Fibroblast of lung (primary cell): ENCODE measurements at regions not wholly inside any gene's neighbourhood (a gene's known extent, or its start where the extent isn't known, plus 50 kb on each side); places are given as distances from the start of the nearest gene placed in this dataset.
"Not testable (repeated sequence)": the region's sequence is repeated elsewhere in the genome, so short reads cannot be mapped to it uniquely, and the experiment has no call there.

Experiments
- DNase-seq, 2 donors: peaks; one replicate each; pipeline versions ENCODE4 v3.0.0 to v3.0.0-alpha.2; 2010; ENCODE audit warnings: low read depth in 2 of 2
- H2AFZ ChIP-seq: 2 replicates; pipeline ENCODE4 v1.5.1; 2012; ENCODE audit warnings: low read length, control low read depth, inconsistent platforms
- H3K27ac ChIP-seq: 2 replicates; pipeline ENCODE4 v1.5.1; 2011; ENCODE audit warnings: low read length, control low read depth; ENCODE audit not compliant: insufficient read depth
- H3K27me3 ChIP-seq: 2 replicates; pipeline ENCODE4 v1.5.1; 2011; ENCODE audit warnings: mild to moderate bottlenecking, low read length; ENCODE audit not compliant: control insufficient read depth, insufficient read depth
- H3K36me3 ChIP-seq: 2 replicates; pipeline ENCODE4 v1.5.1; 2011; ENCODE audit warnings: low read length; ENCODE audit not compliant: control insufficient read depth, insufficient read depth
- H3K4me1 ChIP-seq: 2 replicates; pipeline ENCODE4 v1.5.1; 2011; ENCODE audit warnings: low read length; ENCODE audit not compliant: control insufficient read depth, insufficient read depth; ENCODE audit errors: extremely low read depth
- H3K4me2 ChIP-seq: 2 replicates; pipeline ENCODE4 v1.5.1; 2011; ENCODE audit warnings: low read length, control low read depth; ENCODE audit not compliant: insufficient read depth; ENCODE audit errors: extremely low read depth
- H3K4me3 ChIP-seq, 4 experiments: fragments of 200-600 bp in 1 of 4; sonication (generic) in 1 of 4; replicated peaks in 1 of 4; 2 replicates each; pipeline ENCODE4 v1.5.1; 2011 to 2016; ENCODE audit warnings: low read length in 4 of 4, low read depth in 3 of 4, mild to moderate bottlenecking in 3 of 4, control low read depth in 2 of 4, inconsistent platforms in 1 of 4, mixed read lengths in 1 of 4; ENCODE audit not compliant: insufficient read depth in 1 of 4; ENCODE audit errors: control extremely low read depth in 1 of 4
- H3K79me2 ChIP-seq: 2 replicates; pipeline ENCODE4 v1.5.1; 2012; ENCODE audit warnings: mild to moderate bottlenecking, low read length, inconsistent platforms; ENCODE audit not compliant: control insufficient read depth, insufficient read depth
- H3K9ac ChIP-seq: 2 replicates; pipeline ENCODE4 v1.5.1; 2011; ENCODE audit warnings: mild to moderate bottlenecking, low read length, control low read depth; ENCODE audit not compliant: insufficient read depth
- H3K9me3 ChIP-seq: 2 replicates; pipeline ENCODE4 v1.5.1; 2012; ENCODE audit warnings: low read depth, low read length; ENCODE audit not compliant: control insufficient read depth, insufficient read depth
- H4K20me1 ChIP-seq: 2 replicates; pipeline ENCODE4 v1.5.1; 2011; ENCODE audit warnings: low read length; ENCODE audit not compliant: control insufficient read depth, insufficient read depth; ENCODE audit errors: extremely low read depth
- CTCF ChIP-seq, 2 donors: IDR thresholded peaks in 1 of 2; conservative IDR thresholded peaks in 1 of 2; 1 replicate in 1 of 2; 2 replicates in 1 of 2; pipeline ENCODE4 v1.5.1; 2011 to 2012; ENCODE audit warnings: low read length in 2 of 2, control low read depth in 1 of 2, inconsistent platforms in 1 of 2, low read depth in 1 of 2, mild to moderate bottlenecking in 1 of 2
- EZH2 ChIP-seq: IDR thresholded peaks from 2 replicates; pipeline ENCODE4 v1.5.1; 2012; ENCODE audit warnings: low read length, control low read depth, mild to moderate bottlenecking; ENCODE audit errors: missing control alignments

GRCh38 chr9:19875291-19875920 lies 86.6 kb upstream of the SLC24A2 start:
- DNase-seq: peak in 1 of 2 donors; percentile 2
- TF ChIP-seq EZH2: no peak
- TF ChIP-seq CTCF (conservative IDR thresholded peaks at IDR 0.05 in 1 of 2, IDR thresholded peaks at IDR 0.05 in 1 of 2; ENCODE audit: low read depth in 1 of 2, low read length in 2 of 2): no peak
- Histone ChIP-seq H3K4me3 (no peak overlapping the region), H3K9ac (no peak overlapping the region), H4K20me1 (no peaks in the 10 kb centered on the region), H3K27me3 (no peaks in the 10 kb centered on the region), H3K4me2 (no peak overlapping the region), H3K4me1 (no peaks in the 10 kb centered on the region), H2AFZ (no peak overlapping the region), H3K79me2 (no peaks in the 10 kb centered on the region), H3K27ac (no peak overlapping the region), H3K36me3 (no peaks in the 10 kb centered on the region), H3K9me3 (no peaks in the 10 kb centered on the region)

- H2AFZ ChIP-seq, H3K4me2 ChIP-seq: not testable (repeated sequence)
Measured at GRCh38 chr9:19873188-19873587, 84.4 kb upstream of the SLC24A2 start.

GRCh38 chr9:19870988-19871387 lies 82.2 kb upstream of the SLC24A2 start:
- no peaks in the 10 kb centered on the region for H4K20me1 ChIP-seq
- no peaks in the 10 kb centered on the region for H3K27me3 ChIP-seq
- no peaks in the 10 kb centered on the region for H3K79me2 ChIP-seq
- H3K36me3 ChIP-seq: no peaks in the 10 kb centered on the region
- no peak for DNase-seq
- no peak overlapping the region for H3K27ac ChIP-seq
- H3K9ac ChIP-seq: no peak overlapping the region
- no peak overlapping the region for H3K4me3 ChIP-seq
- no peaks in the 10 kb centered on the region for H3K9me3 ChIP-seq
- no peak overlapping the region for H2AFZ ChIP-seq
- no peaks in the 10 kb centered on the region for H3K4me1 ChIP-seq
- TF ChIP-seq CTCF (conservative IDR thresholded peaks at IDR 0.05 in 1 of 2, IDR thresholded peaks at IDR 0.05 in 1 of 2; ENCODE audit: low read depth in 1 of 2, low read length in 2 of 2): no peak
- no peak for TF ChIP-seq EZH2
- H3K4me2 ChIP-seq: no peak overlapping the region

More at GRCh38 chr9:19873188-19873587, 84.4 kb upstream of the SLC24A2 start:
- not testable (repeated sequence) for H3K36me3 ChIP-seq, H3K79me2 ChIP-seq, H3K9ac ChIP-seq, H3K4me1 ChIP-seq, DNase-seq, H3K4me3 ChIP-seq, H4K20me1 ChIP-seq, H3K27ac ChIP-seq, H3K9me3 ChIP-seq, H3K27me3 ChIP-seq
